ENCODE measurements at regions not wholly inside any gene's neighbourhood (a gene's known extent, or its start where the extent isn't known, plus 50 kb on each side); places are given as distances from the start of the nearest gene placed in this dataset.

DNA sequence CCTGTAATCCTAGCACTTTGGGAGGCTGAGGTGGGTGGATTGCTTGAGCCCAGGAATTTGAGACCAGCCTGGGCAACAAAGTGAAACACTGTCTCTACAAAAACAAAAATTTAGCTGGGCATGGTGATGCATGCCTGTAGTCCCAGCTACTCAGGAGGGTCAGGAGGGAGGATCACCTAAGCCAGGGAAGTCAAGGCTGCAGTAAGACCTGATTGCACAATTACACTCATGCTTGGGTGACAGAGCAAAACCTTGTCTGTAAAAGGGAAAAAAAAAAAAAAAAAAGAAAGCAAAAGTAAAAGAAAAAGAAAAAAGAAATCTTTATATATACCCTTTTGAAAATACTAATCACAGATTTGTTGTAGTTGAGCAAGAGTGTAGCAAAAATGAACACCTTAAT is 801.0 kb upstream of the IGFBP7 start:
- Histone ChIP-seq H4K20me1 (ENCODE audit: insufficient read depth, low read length) (no peaks in the 10 kb centered on the region), H2AFZ (ENCODE audit: low read length) (no peak overlapping the region), H3K4me2 (ENCODE audit: low read depth, low read length) (no peak overlapping the region), H3K27me3 (ENCODE audit: control insufficient read depth in 1 of 2, insufficient read depth in 2 of 2, low read length in 2 of 2) (no peaks in the 10 kb centered on the region), H3K79me2 (ENCODE audit: insufficient read depth, low read length) (no peaks in the 10 kb centered on the region), H3K9ac (ENCODE audit: insufficient read depth, low read depth, low read length) (no peak overlapping the region), H3K4me3 (replicated peaks in 1 of 3; ENCODE audit: insufficient read depth in 1 of 3, low read depth in 2 of 3, low read length in 3 of 3) (no peak overlapping the region), H3K36me3 (replicated peaks in 1 of 2; ENCODE audit: control insufficient read depth in 1 of 2, insufficient read depth in 2 of 2, low read length in 2 of 2) (no peaks in the 10 kb centered on the region), H3K9me3 (ENCODE audit: low read length) (peaks cover 15% of the 10 kb centered on the region; the same call in 1 of the 2 replicates), H3K4me1 (ENCODE audit: insufficient read depth, low read length) (no peaks in the 10 kb centered on the region), H3K27ac (ENCODE audit: extremely low read length, insufficient read depth, low read length) (no peak overlapping the region)
- ChIA-PET CTCF (ENCODE audit: low intra/inter-chr PET ratio, low total read pairs) (no interaction called here), POLR2A (no interaction called here)
- no TSS peak for BruUV-seq (replicated peaks)
- intact Hi-C loops (cut with micrococcal nuclease; ENCODE audit: unreplicated experiment), result no loop called here
- ATAC-seq (no peak), DNase-seq (ENCODE audit: low spot score) (no peak), FAIRE-seq (no peak)
- in situ Hi-C loops (cut with HindIII; ENCODE audit: extremely low pct_ligation_motif_present, low pct_unique_long_range_greater_than_20kb), result no loop called here
- peak; percentile 26; the same call in 1 of the 2 replicates for TF ChIP-seq CEBPB (IDR thresholded peaks at IDR 0.05; ENCODE audit: borderline replicate concordance, low read depth, low read length)
- TF ChIP-seq, protein P1, sequence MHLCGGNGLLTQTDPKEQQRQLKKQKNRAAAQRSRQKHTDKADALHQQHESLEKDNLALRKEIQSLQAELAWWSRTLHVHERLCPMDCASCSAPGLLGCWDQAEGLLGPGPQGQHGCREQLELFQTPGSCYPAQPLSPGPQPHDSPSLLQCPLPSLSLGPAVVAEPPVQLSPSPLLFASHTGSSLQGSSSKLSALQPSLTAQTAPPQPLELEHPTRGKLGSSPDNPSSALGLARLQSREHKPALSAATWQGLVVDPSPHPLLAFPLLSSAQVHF (CRISPR knock-in tag; IDR thresholded peaks at IDR 0.05), result no peak

GRCh38 chr4:57910151-57910550 is 800.0 kb upstream of the IGFBP7 start:
- CTCF ChIA-PET (ENCODE audit: low intra/inter-chr PET ratio, low total read pairs), result no interaction called here
- Histone ChIP-seq H3K9me3 (ENCODE audit: low read length) (peaks cover 15% of the 10 kb centered on the region; the same call in 1 of the 2 replicates), H2AFZ (ENCODE audit: low read length) (no peak overlapping the region), H3K4me1 (ENCODE audit: insufficient read depth, low read length) (no peaks in the 10 kb centered on the region), H3K9ac (ENCODE audit: insufficient read depth, low read depth, low read length) (no peak overlapping the region), H3K79me2 (ENCODE audit: insufficient read depth, low read length) (no peaks in the 10 kb centered on the region), H3K27me3 (ENCODE audit: control insufficient read depth in 1 of 2, insufficient read depth in 2 of 2, low read length in 2 of 2) (no peaks in the 10 kb centered on the region), H4K20me1 (ENCODE audit: insufficient read depth, low read length) (no peaks in the 10 kb centered on the region), H3K4me2 (ENCODE audit: low read depth, low read length) (no peak overlapping the region), H3K4me3 (replicated peaks in 1 of 3; ENCODE audit: insufficient read depth in 1 of 3, low read depth in 2 of 3, low read length in 3 of 3) (no peak overlapping the region), H3K27ac (ENCODE audit: extremely low read length, insufficient read depth, low read length) (no peak overlapping the region), H3K36me3 (replicated peaks in 1 of 2; ENCODE audit: control insufficient read depth in 1 of 2, insufficient read depth in 2 of 2, low read length in 2 of 2) (no peaks in the 10 kb centered on the region)
- BruUV-seq (replicated peaks), result no TSS peak
- POLR2A ChIA-PET, result no interaction called here
- 0% methylated on average over 3 of the region's 3 CpGs for WGBS (ENCODE audit: low lambda C conversion rate)
- ATAC-seq, result no peak
- in situ Hi-C loops (cut with HindIII; ENCODE audit: extremely low pct_ligation_motif_present, low pct_unique_long_range_greater_than_20kb) (no loop called here), intact Hi-C loops (cut with micrococcal nuclease; ENCODE audit: unreplicated experiment) (no loop called here)
- no peak for FAIRE-seq
- no peak for TF ChIP-seq ZNF674 (CRISPR knock-in tag; IDR thresholded peaks at IDR 0.05; ENCODE audit: low read depth)
- TF ChIP-seq CCDC6 (CRISPR knock-in tag; IDR thresholded peaks at IDR 0.05), result no peak
- TF ChIP-seq ZNF75D (CRISPR knock-in tag; IDR thresholded peaks at IDR 0.05; ENCODE audit: borderline replicate concordance), result no peak
- no peak for TF ChIP-seq IKZF1 (IDR thresholded peaks at IDR 0.05)
- TF ChIP-seq, protein P2, sequence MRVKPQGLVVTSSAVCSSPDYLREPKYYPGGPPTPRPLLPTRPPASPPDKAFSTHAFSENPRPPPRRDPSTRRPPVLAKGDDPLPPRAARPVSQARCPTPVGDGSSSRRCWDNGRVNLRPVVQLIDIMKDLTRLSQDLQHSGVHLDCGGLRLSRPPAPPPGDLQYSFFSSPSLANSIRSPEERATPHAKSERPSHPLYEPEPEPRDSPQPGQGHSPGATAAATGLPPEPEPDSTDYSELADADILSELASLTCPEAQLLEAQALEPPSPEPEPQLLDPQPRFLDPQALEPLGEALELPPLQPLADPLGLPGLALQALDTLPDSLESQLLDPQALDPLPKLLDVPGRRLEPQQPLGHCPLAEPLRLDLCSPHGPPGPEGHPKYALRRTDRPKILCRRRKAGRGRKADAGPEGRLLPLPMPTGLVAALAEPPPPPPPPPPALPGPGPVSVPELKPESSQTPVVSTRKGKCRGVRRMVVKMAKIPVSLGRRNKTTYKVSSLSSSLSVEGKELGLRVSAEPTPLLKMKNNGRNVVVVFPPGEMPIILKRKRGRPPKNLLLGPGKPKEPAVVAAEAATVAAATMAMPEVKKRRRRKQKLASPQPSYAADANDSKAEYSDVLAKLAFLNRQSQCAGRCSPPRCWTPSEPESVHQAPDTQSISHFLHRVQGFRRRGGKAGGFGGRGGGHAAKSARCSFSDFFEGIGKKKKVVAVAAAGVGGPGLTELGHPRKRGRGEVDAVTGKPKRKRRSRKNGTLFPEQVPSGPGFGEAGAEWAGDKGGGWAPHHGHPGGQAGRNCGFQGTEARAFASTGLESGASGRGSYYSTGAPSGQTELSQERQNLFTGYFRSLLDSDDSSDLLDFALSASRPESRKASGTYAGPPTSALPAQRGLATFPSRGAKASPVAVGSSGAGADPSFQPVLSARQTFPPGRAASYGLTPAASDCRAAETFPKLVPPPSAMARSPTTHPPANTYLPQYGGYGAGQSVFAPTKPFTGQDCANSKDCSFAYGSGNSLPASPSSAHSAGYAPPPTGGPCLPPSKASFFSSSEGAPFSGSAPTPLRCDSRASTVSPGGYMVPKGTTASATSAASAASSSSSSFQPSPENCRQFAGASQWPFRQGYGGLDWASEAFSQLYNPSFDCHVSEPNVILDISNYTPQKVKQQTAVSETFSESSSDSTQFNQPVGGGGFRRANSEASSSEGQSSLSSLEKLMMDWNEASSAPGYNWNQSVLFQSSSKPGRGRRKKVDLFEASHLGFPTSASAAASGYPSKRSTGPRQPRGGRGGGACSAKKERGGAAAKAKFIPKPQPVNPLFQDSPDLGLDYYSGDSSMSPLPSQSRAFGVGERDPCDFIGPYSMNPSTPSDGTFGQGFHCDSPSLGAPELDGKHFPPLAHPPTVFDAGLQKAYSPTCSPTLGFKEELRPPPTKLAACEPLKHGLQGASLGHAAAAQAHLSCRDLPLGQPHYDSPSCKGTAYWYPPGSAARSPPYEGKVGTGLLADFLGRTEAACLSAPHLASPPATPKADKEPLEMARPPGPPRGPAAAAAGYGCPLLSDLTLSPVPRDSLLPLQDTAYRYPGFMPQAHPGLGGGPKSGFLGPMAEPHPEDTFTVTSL (CRISPR knock-in tag; IDR thresholded peaks at IDR 0.05; ENCODE audit: borderline replicate concordance), result no peak
- no peak for DNase-seq (ENCODE audit: low spot score)

All from HepG2 (cell line).